SKM-1 (cell line): ENCODE measurements at regions not wholly inside any gene's neighbourhood (a gene's known extent, or its start where the extent isn't known, plus 50 kb on each side); places are given as distances from the start of the nearest gene placed in this dataset.

Experiments
- DNase-seq: peaks from one replicate; lab custom pipeline; 2025; ENCODE audit not compliant: unreplicated experiment; lab: John Stamatoyannopoulos, UW

GRCh38 chr10:107616031-107616430 lies 451.5 kb upstream of the SORCS1 start:
- DNase-seq, result no peak

DNA sequence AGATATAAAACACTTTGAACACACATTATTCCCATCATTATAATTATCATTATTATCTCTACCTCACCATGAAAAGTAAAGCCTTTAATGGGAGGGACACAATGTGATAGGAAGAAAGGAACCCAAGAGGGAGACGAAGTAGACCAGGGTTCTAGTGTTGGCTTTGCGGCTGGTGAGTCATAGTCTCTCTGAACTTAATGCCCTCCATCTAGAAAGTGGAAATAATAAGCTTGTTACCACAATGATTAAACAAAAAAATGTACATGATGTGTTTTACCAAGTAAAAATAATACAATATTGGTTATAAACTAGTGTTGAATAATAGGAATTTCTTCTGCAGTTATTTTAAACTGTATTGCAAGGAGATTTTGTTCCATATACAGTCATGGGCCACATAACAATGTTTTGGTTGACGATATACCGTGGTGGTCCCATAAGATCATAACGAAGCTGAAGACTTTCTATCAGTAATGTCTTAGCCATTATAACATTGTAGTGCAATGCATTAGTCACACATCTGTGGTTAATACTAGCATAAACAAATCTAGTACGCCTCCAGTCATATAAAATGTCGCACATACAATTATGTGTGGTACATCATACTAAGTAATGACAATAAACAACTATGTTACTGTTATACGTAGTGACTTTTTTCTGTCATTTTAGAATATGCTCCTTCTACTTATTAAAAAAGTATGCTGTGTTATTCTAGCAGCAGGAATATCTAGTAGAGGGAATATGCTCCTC lies 450.6 kb upstream of the SORCS1 start:
- DNase-seq, result no peak

GRCh38 chr10:107611115-107611514 lies 446.6 kb upstream of the SORCS1 start:
- DNase-seq, result no peak

DNA sequence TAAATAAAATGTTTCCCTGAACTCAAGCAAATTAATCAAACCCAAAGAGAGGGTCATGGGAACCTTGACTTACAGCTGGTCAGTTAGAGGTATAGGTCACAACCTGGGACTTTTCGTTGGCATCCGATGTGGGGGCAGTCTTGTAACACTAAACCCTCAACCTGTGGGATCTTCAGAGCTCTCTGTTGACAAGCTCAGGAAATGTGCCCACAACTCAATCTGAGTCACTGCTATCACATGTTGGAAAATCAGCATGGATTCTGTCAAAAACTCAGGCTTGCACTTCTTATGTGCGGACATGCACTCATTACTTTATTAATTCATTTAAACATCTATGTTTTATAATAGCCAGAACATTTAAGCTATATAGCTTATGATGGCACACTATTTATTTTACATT lies 424.6 kb upstream of the SORCS1 start:
- DNase-seq, result no peak

DNA sequence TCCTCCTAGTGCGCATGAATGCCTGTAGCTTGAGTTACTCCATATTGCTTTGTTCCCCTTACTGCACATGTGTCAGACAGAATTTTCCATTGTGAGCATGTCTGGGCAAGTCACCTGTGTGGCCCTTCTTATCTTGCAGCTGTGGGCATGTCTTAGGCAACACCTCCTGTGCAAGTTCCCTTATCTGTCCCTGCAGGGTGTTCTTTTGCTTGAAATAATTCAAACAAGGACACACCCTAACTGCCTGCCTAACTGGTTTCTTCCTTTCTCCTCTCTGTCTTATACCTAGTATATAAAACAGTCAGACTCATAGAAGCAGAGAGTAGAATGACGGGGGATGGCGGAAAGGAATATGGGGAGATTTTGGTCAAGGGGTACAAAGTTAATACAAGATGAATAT lies 421.1 kb upstream of the SORCS1 start:
- DNase-seq, result no peak

DNA sequence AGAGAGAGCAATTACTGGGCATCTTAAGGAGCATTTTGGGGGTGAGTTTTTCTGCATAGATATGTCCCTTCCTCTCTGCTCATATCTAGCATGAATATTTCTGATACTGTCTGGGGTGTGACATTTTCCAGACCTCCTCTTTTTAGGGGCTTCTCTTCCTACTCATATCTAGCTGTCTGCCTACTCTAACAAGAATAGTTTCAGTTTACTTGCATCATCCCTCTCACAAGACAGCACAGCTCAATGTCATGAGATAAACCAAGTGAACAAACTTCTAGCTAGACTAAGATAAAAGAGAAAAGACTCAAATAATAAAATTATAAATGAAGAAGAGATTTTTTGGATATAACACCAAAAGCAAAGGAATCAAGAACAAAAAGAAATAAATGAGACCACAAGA lies 419.5 kb upstream of the SORCS1 start:
- no peak for DNase-seq

GRCh38 chr10:107579970-107580369 lies 415.5 kb upstream of the SORCS1 start:
- no peak for DNase-seq

DNA sequence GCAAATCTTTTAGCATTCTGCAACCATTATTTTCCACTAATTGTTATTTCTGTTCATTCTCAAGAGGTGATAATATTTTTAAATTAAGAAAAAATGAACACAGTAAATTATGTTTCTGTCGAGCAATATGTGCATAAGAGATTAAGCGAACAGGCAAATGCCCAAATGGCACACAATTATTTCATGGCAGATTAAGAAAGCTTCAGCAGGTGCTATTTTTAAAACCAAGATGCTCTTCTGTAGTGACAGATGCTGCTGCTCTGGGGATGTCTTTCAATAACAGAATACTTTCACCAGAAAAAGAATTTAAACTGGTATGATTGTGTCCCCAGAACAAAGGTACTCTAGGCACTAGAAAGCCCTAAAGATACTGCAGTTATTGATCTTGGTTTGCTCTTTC lies 412.7 kb upstream of the SORCS1 start:
- DNase-seq, result no peak

DNA sequence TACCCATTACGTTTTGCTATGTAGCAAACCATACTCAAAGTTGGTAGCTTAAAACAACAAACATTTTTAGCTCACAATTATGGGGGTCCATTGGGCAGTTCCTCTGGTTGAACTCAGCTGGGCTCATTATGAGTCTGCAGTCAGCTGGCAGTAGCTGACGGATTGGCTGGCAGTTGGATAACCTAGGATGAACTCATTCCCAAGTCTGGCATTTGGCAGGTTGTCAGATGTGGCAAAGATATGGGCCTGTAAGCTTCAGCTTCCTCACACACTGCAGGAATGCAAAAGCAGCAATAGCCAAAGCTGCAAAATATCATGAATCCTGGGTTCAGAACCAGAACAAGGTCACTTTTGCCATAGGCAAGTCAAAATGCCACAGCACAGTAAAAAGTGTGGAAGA lies 412.2 kb upstream of the SORCS1 start:
- no peak for DNase-seq

DNA sequence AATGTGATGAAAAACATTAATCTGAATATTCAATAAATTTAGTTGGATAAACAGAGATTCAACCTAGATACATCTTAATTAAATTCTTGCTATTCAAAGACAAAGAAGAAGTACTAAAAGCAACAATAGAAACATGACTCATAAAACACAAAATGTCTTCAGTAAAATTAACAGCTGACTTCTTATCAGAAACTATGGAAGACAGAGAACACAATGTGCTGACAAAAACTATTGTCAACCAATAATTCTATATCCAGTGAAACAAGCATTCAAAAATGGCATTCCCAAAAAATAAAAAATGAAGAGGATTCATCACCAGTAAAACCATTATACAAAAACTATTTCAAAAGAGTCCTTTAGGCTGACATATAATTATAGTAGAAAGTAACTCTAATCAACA lies 400.5 kb upstream of the SORCS1 start:
- no peak for DNase-seq

- no peak for DNase-seq
Observed at GRCh38 chr10:107561136-107561650, 396.7 kb upstream of the SORCS1 start.

DNA sequence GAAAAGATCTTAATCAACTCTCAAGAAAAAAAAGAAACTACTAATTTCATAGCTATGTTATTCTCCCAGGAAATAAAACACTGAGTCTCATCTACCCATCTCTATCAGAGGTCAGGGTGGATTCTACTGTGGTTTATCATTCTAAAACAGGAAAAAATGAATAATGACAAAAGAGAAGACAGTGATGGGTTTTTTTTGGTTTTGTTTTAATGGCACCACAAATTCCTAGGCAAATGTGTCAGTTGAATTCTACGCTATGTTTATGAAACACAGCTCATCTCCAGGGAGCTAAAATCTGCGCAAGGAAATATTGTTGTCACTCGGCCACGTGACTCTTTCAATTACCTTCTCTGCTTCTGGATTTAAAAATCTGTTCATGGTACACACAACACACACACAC lies 393.4 kb upstream of the SORCS1 start:
- no peak for DNase-seq

DNA sequence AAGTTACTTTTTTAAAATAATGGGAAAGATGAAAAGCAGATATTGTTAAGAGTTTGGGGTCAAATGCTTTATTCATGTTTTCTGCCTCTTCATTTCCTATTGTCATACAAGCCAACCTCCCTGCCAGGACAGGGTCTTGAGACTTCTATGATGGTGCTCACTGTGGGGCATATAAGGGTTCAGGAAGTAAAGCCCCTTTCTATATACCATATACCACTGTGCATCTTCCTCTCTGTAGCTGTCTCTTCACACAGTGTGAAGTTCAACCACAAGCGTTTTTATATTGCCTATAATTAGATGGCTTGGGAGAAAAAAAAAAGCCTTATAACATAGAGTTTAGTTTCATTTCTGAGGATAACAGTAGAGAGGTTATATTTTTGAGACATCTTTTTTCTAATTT lies 389.8 kb upstream of the SORCS1 start:
- DNase-seq, result no peak

DNA sequence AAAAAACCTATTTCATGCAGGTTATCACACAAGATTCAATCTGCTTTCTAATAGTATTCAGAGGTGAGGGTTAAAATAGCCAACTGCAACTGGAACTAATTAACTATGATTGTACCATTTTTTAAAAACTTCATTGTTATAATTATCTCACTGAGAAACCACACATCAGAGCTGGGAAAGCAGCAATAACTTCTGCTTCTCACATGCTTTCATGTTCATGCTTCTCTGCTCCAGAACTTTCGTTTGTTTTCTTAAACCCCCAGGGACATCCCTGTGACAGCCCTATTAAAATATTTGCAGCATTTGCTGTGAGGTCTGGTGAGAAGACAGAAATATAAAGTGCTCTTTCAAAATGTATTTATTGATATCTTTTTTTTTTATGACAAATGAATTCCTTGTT lies 389.0 kb upstream of the SORCS1 start:
- no peak for DNase-seq

DNA sequence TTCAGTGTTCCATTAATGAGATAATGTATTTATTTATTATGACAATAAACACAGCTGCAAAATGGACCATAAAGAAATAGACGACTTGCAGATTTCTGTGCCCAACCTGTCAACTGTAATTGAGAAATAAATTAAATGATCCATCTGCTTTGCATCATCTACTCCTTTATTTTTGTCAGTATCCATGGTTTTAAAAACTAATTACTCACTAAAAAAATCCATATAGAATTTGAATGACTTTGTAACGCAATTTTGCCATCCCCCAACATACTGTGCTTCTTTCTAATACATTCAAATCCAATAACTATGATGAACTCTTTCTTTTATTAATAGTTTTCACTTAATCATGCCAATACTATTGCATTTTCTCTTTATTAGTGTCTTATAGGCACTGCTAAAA lies 388.5 kb upstream of the SORCS1 start:
- no peak for DNase-seq

DNA sequence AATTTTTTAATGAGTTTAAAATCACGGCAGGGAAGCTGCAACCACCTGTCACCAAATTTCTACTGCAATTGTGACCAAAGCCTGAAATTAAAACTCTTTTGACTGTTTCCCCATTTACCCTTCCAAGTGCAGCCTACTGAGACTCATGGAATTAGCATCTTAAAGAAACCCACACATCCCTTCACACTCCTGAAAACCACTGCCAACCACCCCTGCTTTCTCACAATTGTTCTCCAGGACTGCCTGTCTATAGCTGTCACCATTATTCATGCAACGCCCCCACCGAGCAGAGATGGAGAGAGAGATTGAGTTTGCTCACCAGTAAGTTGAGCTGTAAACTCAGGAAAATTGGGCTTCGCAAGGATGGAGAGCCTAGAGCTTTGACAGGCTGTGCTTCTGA lies 383.8 kb upstream of the SORCS1 start:
- no peak for DNase-seq

GRCh38 chr10:107546986-107547385 lies 382.5 kb upstream of the SORCS1 start:
- DNase-seq, result no peak

GRCh38 chr10:107546284-107546683 lies 381.8 kb upstream of the SORCS1 start:
- DNase-seq, result no peak

DNA sequence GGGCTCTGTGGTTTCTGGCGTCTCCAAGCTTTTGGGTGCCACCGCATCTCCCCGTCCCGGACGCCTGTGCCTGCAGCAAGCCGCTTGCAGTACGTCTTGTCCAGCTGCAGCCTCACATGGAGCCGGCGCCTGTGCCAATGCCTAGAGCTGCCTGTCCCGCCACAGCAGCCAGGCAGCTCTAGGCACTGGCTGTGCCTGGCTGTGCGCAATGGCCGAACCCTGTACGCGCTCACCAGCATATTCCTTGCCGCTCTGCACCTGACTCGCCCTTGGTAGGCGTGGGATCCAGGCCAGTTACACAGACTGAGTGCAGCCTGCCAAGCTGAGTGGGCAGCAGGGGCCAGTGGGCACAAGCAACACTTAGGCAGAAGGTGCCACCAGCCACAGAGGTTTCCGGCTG lies 381.2 kb upstream of the SORCS1 start:
- no peak for DNase-seq

DNA sequence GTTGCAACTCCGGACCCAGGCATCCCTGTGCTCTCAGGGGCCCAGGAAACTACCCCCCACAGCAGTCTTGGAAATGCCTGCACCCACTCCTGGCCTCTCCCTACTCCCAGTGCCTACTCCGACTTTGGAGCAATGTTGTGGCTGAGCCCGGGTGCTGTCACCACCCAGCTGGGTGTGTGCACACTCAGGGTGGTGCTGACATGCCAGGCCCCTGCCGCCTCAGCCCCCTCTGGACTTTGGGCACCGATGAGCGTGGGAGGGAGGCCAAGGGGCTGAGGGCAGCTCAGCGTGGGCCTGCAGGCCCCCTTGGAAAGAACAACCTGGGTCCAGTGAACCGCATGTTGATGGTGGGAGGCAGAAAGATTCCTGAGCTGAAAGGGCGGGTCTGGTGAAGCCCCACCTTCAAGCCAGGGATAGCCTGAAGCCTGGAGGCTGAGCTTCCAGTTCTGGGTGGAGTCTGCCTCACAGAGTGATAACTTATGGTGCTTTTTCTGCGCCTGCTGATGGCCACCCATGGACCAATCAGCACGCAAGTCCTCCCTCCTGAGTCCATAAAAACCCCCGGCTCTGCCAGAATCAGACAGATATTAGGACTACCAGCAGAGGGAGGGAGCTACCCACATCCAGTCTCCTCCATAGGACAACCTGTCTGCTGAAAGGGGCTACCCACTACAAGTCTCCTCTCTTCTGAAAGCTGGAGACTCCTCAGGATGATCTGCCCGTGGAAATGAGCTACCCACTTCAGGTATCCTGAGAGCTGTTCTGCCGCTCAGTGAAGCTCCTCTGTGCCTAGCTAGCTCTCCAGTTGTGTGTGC lies 380.4 kb upstream of the SORCS1 start:
- DNase-seq, result no peak

- no peak for DNase-seq
Observed at GRCh38 chr10:107542607-107543006, 378.1 kb upstream of the SORCS1 start.

GRCh38 chr10:107542016-107542415 lies 377.5 kb upstream of the SORCS1 start:
- no peak for DNase-seq
